Fibroblast of gingiva (primary cell): ENCODE measurements at regions not wholly inside any gene's neighbourhood (a gene's known extent, or its start where the extent isn't known, plus 50 kb on each side); places are given as distances from the start of the nearest gene placed in this dataset.

Source experiments
- DNase-seq: peaks from one replicate; pipeline ENCODE4 v3.0.0-alpha.2; 2011; ENCODE audit warnings: low read depth

GRCh38 chr2:59732871-59733566, 820.4 kb downstream of the BCL11A start:
- no peak for DNase-seq

DNA sequence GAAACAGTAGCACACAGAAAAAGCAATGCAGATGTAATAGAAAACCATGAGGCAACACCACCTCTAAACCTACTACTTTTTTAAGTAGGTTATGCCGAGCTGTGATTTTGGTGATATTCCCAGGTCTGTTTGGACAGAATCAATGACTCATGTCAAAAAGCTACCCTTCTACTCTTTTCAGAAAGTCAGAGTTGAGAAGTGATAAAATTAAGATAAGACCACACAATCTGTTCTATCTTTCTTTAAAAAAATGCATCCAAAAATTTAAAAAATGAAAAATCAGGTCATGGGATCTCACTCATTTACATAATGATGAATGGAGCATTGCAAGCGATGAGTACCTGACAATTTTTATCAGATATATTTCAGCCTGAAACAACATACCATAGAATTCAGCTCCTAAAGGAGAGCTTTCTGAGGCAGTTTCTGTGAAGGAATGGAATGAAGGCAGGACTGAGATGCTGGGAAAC, 826.3 kb downstream of the BCL11A start:
- no peak for DNase-seq

DNA sequence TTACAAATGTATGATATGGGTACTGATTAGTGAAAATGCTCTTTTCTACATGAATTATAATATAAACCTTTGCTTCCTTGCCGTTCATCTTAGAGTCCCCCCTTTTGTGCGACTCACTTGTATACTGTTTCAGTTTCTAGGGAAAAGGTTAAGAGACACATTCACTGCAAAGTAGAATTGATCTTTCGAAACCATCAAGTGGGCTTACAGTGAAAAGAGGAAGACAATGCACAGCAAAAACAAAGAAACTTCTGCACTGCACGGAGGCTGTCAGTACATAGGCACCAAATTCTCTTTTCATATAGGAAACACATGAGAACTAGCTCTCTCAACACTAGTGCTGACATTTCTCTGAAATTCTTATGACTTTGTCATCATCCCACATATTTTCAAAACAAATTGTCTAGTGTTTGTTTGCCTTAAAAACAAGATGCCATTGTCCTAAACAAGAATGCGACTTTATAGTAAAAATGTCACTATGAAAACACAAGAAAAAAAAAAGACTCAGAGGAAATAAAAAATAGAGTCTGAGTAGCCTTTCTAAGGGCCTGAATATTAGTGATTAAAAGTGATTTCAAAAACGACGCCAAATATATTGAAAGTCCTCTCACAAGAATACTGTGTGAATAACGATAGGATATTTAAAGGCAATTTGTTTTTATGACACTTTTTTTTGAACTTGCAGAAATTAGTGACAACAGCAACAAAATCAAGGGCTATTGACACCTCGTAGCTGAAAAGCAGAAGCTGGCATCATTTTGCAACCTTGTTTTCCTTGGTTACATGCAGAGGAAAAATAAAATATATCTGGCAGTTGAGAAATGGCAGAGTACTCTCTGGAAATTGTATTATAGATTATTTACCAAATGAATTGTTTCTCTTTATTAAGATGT, 827.0 kb downstream of the BCL11A start:
- no peak for DNase-seq

DNA sequence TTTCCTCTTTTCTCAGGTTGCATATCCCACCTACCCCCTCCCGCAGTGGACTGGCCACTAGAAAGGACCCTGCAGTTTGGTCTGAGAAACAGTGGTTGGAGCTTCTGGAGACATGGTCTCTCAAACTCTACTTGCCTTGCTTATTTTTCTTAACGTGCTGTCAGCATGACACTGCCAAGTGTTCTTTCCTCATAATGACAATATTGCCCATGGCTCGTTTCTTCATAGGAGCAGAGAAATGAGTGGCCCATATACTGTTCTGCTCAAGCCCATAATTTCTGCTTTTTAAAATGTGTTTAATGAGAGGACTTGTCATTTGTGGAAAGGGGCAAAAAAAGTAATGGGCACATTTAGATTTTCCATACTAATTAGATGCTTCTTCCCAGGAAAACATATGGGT, 828.7 kb downstream of the BCL11A start:
- no peak for DNase-seq

DNA sequence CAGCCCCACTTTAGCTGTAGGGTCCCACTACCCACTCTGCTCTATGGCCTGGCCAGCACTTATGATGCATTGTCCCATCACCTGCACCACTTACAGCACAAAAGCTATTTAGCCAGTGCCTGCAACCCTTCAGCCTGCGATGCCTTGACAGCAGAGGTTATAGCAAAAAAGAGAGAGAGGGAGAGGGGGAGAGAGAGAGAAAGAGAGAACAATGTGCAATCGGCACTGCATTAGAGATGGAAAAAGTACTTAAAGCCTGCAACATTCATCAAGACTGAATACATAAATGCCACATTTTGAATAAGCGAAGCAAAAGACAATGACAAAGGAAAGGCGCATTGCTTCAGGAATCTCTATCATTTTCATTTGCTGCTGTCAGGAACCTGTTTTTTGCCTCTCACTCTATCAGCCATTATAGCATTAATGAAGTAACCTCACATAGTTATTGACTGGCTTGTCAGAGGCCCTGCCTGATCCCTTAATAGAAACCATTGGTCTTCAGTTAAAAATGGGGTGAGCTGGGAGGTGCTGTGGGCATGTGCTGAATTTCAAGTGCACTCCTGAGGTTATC, 833.1 kb downstream of the BCL11A start:
- DNase-seq = no peak

GRCh38 chr2:59713577-59713976, 839.9 kb downstream of the BCL11A start:
- no peak for DNase-seq

GRCh38 chr2:59711121-59711520, 842.3 kb downstream of the BCL11A start:
- no peak for DNase-seq

DNA sequence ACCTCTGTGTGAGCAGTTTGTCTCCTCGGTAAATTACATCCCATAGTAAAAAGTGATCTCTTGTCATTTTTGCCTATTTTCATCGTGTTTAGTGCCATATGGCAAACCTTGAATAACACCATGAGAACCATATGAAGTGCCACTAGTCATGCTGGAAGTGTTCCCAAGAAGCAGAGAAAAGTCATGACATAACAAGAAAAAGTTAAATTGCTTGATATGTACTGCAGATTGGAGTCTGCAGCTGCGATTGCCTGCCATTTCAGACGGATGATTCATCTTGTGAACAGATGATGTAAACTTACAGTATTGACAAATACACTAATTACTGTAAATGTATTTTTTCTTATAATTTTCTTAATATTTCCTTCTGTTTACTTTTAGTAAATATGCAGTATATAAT, 846.7 kb downstream of the BCL11A start:
- no peak for DNase-seq

DNA sequence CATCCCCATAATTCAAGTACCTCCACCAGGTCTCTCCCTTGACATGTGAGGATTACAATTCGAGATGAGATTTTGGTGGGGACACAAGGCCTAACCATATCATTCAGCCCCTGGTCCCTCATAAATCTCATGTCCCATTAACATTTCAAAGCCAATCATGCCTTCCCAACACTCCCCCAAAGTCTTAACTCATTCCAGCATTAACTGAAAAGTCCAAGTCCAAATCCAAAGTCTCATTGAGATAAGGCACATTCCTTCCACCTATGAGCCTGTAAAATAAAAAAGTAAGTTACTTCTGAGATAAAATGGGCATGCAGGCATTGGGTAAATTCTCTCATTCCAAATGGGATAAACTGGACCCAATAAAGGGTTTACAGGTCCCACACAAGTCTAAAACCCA, 849.7 kb downstream of the BCL11A start:
- no peak for DNase-seq

DNA sequence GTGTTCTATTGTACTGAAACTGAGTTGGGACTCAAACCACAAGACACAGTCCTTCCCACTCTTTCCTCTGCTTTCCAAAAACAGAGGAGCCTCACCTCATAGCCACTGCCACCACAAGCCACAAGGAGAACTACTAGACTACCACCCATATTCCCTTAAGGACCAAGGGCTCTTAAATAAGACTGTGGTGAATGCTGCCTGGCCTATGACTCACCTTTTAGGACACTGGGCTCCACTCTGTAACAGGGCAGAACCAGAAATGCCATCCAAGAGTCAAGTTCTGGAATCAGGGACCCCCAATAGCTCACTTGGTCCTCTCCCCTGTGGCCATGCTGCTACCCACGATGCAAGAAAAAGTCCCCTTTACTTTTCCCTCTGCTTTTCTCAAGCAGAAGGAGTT, 851.4 kb downstream of the BCL11A start:
- DNase-seq = no peak

GRCh38 chr2:59701271-59701994, 852.0 kb downstream of the BCL11A start:
- no peak for DNase-seq

- no peak for DNase-seq
These were observed 859.3 kb downstream of the BCL11A start for GRCh38 chr2:59694176-59694575.

DNA sequence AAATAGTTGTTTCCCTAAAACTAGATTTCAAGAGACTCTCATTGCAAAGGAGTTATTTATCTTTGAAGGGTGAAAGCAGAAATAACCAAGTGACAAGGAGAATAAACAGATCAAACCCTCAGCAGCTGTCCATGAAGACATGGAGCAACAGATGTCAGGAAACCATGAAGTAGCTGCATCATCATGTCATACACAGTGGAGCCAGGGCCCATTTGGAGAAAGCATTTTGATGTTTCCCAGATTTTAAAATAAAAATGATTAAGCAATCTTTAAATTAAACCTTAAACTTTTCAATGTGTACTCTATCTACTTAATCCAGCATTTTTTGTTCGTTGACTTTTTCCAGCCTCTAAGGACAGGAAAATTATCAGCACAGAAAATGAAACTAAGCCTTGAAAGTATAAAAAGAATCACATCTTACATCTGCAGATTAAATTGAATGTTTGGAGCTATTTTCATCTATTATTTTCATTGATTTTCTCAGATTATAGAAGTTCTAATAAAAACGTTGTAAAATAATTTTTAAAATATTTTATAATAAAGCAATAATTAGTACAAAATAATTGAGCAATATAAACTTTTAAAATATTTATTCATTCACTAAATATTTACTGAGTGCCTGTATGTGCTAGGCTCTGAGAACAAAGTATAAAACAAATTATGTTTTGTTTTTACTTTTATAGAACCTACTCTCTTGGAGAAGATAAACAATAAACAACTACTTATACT, 860.1 kb downstream of the BCL11A start:
- no peak for DNase-seq

DNA sequence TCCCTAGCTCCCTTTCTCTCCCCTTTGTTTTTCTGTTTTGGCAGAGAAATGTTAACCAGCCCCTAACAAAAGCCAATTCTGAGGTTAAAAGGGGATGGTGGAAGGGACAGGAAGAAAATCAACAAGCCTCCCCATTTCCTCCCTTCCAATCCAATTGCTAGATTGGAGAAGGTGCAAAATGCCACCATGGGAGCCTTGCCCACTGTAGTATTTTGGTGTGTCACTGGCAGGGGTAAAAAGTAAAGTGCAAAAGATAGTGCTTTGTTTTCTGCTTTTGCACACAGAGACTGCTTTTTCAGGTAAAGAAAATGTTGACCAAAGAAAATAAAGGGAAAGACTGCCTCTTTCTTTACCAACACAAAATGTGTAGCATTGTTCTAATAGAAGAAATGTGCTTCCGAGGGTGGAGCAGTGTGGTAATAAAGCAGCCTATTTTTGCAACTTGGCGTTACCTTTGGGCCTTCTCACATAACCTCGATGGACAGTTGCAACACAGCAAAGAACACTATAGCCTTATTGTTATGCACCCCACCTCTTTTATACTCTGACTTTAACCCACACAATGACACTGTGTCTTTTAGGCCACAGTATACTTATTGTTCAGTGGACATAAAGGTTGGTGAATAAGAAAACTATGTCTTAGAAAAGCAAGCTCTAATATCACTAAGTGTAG, 861.8 kb downstream of the BCL11A start:
- DNase-seq = no peak

DNA sequence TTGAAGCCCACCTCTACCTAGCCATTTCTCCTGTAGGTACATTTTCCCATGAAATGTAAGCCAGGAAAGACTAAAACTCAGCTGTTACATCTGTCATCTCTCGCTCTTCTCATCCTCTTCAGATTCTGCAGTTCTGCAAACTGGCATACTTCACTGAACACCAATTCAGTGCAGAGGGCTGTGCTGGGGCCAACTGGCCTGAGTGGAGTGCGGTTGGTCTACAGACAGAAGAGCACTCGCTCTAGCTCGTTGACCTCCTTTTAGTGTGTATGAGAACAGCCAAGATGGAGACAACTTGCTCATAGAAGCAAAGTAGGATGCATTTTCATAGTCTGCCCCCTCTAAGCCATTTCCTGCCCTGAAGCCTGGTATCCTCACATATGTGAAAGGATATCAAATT, 862.6 kb downstream of the BCL11A start:
- DNase-seq = no peak

DNA sequence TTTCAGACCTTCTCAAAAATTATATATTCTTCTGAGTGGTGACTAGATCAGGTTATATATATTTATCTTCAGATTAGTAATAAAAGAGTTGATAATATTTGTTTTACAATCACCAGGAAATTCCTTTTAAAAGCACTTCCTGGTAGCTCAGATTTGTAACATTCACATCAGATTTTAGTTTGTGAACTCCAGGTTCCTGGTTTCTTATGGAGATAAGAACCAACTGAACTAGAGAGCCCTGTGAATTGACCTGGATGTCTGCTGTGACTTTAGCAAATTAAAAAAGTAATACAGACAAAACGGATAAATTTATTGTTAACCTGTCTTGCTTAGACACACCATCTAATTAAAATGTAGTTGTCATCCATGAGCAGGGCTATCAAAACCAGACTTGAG, 868.7 kb downstream of the BCL11A start:
- no peak for DNase-seq

DNA sequence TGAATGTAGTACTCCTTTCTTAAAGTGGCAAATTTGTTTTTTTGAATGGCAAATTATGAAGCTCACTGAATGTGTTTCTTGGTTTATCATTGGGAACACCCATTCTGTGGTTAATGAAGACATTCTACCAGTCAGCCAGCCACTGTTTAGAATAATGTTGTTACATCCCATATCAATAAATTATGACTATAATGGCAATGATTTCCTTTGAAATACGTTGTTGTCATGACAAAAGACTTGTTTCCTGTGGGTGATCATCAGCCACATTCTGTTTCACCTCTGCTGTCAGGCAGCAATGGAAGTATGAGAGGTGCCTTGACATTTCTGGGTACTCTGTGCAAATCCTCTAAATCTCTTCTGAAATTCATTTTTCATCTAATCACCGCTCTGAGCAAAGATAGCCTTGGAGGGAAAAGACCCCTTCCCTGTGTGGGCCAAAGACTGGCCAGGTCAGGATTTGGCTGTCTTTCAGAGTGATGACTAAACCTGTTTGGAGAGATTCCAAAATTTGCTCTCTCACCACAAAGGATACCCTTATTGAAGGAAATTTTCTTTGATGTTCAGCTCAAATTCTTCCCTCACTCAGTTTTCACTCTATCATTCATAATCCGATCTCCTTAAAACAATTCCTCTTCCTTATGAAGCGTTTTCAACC, 869.2 kb downstream of the BCL11A start:
- no peak for DNase-seq

GRCh38 chr2:59680863-59681262, 872.6 kb downstream of the BCL11A start:
- DNase-seq = no peak

- DNase-seq = no peak
These were observed 876.3 kb downstream of the BCL11A start for GRCh38 chr2:59677158-59677557.

- DNase-seq = no peak
These were observed 879.4 kb downstream of the BCL11A start for GRCh38 chr2:59674100-59674499.

DNA sequence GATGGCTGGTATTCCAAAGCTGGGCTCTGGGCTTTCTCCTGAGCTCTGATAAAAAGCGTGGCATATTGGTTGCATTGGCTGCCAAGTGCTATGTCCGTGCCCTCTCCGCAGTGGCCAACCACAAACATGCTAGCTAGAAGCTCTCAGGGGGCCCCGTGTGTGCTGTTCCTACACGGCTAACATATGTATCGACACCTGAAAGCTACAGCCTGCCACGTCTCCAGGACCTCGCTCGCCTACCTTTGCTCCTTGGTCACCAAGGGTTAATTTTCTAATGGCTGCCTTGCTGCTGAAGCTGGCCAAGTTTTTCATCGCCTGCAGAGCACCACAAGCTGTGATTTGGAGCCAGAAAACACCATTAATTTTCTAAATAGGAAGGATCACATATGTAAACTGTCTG, 888.4 kb downstream of the BCL11A start:
- DNase-seq = no peak
